Spinal cord (tissue), 9 donors: ENCODE measurements at regions not wholly inside any gene's neighbourhood (a gene's known extent, or its start where the extent isn't known, plus 50 kb on each side); places are given as distances from the start of the nearest gene placed in this dataset.

Source experiments
- DNase-seq, 6 donors: peaks; one replicate each; pipeline versions ENCODE4 v3.0.0 to v3.0.0-alpha.2; 2013 to 2015; ENCODE audit warnings: low spot score in 6 of 6, low read depth in 4 of 6
- H3K27ac ChIP-seq: one replicate; pipeline ENCODE4 v1.5.1; 2013; ENCODE audit warnings: low read depth, low read length, control low read depth
- H3K27me3 ChIP-seq: one replicate; pipeline ENCODE4 v1.6.1; 2013; ENCODE audit warnings: low read length; ENCODE audit not compliant: control insufficient read depth, insufficient read depth
- H3K36me3 ChIP-seq: one replicate; pipeline ENCODE4 v1.6.1; 2013; ENCODE audit warnings: low read length; ENCODE audit not compliant: control insufficient read depth, insufficient read depth
- H3K4me1 ChIP-seq: one replicate; pipeline ENCODE4 v1.6.1; 2013; ENCODE audit warnings: low read length; ENCODE audit not compliant: control insufficient read depth, insufficient read depth
- H3K4me3 ChIP-seq: one replicate; pipeline ENCODE4 v1.5.1; 2013; ENCODE audit warnings: low read depth, low read length, control low read depth
- H3K9me3 ChIP-seq: one replicate; pipeline ENCODE4 v1.6.1; 2013; ENCODE audit warnings: low read length; ENCODE audit not compliant: control insufficient read depth, insufficient read depth
- WGBS: methylation state at CpG from one replicate; pipeline ENCODE4 v1.1.5; 2013; ENCODE audit warnings: missing lambda C conversion rate; ENCODE audit not compliant: insufficient coverage; 5-methylcytosine and 5-hydroxymethylcytosine counted together
- donor health status: healthy.

DNA sequence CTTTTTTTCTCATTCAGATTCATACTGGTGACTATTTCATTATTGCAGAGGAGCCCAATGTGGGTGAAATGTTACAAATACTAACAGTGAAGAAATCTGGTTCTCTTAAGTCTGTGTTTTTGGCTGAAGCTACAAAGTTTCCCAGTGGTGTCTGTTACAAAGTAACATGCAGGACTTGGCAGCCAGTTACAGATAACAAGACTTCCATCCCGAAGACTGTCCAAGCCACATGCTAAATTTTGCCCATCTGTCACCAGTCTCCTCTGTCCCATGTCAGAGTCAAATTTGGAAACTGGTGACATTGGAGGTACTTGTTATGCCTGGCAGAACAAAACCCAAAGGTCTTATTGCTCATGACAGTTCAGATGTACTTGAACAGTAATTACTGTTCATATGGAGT is 269.2 kb upstream of the GOLIM4 start:
- no peaks in the 10 kb centered on the region for H3K9me3 ChIP-seq
- no peak overlapping the region for H3K27ac ChIP-seq
- WGBS, result no CpG with 5 or more reads among the region's 1 CpG
- no peaks in the 10 kb centered on the region for H3K4me1 ChIP-seq
- DNase-seq, result peak in 1 of 6 donors; percentile 63
- H3K4me3 ChIP-seq, result no peak overlapping the region
- H3K27me3 ChIP-seq, result no peaks in the 10 kb centered on the region
- no peaks in the 10 kb centered on the region for H3K36me3 ChIP-seq

DNA sequence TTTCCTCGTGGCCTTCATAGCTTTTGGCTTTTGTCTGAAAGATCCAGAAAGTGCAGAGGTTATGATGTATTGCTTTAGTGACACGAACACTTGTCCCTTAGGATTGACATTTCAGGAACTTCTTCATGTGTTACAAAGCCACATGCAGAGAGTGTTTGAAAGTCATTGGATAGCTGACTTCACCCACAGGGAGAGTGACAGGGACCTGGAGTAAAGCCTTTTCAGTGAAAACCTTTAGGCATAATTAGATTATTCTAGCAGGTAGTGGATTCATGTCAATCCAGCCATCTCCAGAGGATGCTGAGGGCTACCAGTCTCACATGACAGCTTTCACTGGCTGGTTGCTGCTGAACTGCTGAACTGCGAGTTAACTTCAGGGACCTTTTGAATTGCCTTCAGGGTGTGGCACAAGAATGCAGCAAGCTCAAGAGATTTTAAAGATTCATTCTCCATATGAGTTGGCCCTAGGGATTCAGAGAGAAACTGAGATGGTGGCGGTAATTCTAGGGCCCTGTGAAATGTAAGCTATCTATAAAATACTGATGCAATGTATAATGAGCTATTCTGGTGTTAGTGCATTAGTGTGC is 267.0 kb upstream of the GOLIM4 start:
- Histone ChIP-seq H3K27ac (no peak overlapping the region), H3K27me3 (no peaks in the 10 kb centered on the region), H3K9me3 (no peaks in the 10 kb centered on the region), H3K36me3 (no peaks in the 10 kb centered on the region), H3K4me1 (no peaks in the 10 kb centered on the region), H3K4me3 (no peak overlapping the region)
- DNase-seq, result peak in 1 of 6 donors; percentile 8
- WGBS, result 88% methylated on average over 2 of the region's 4 CpGs

DNA sequence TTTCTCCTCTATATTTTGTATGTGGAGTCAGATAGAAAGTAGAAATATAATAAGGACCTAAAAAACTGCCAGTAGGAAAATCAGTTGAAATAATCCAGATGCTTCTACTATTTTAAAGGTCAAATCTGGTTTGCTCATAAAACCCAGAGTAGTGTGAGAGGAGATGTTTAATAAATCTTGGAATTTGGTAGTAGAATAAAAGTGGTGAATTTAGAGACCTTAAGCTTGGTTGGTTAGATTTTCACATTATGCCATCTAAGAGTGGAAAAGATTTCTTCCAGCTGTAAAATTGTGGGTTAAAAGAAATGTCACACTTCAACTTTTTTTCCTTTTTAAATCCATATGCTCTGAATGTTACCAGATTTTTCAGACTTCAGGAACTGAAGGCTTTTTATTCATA is 266.4 kb upstream of the GOLIM4 start:
- H3K27me3 ChIP-seq, result no peaks in the 10 kb centered on the region
- H3K4me3 ChIP-seq, result no peak overlapping the region
- no peak for DNase-seq
- H3K36me3 ChIP-seq, result no peaks in the 10 kb centered on the region
- H3K9me3 ChIP-seq, result no peaks in the 10 kb centered on the region
- no peaks in the 10 kb centered on the region for H3K4me1 ChIP-seq
- H3K27ac ChIP-seq, result no peak overlapping the region

DNA sequence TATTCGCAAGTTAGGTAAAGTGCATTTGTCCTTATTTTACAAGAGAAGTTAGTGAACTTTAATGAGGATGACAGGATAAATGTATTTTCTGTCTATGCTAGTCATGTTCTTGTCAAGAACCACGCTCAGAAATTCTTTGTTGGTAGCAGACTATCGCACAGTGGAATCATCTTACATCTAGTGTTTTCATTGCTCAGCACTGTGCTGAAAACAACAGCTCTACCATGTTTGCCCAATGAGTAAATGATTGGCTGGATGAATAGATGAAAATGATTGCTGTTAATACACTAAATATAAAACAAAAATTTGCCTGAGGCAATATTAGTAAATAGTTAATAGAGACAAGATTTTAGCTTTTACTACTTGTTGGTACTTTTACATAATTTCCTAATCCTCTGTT is 265.3 kb upstream of the GOLIM4 start:
- Histone ChIP-seq H3K4me1 (no peaks in the 10 kb centered on the region), H3K27ac (no peak overlapping the region), H3K27me3 (no peaks in the 10 kb centered on the region), H3K36me3 (no peaks in the 10 kb centered on the region), H3K4me3 (no peak overlapping the region), H3K9me3 (no peaks in the 10 kb centered on the region)
- DNase-seq, result no peak
- 100% methylated on average over 1 of the region's 3 CpGs for WGBS

DNA sequence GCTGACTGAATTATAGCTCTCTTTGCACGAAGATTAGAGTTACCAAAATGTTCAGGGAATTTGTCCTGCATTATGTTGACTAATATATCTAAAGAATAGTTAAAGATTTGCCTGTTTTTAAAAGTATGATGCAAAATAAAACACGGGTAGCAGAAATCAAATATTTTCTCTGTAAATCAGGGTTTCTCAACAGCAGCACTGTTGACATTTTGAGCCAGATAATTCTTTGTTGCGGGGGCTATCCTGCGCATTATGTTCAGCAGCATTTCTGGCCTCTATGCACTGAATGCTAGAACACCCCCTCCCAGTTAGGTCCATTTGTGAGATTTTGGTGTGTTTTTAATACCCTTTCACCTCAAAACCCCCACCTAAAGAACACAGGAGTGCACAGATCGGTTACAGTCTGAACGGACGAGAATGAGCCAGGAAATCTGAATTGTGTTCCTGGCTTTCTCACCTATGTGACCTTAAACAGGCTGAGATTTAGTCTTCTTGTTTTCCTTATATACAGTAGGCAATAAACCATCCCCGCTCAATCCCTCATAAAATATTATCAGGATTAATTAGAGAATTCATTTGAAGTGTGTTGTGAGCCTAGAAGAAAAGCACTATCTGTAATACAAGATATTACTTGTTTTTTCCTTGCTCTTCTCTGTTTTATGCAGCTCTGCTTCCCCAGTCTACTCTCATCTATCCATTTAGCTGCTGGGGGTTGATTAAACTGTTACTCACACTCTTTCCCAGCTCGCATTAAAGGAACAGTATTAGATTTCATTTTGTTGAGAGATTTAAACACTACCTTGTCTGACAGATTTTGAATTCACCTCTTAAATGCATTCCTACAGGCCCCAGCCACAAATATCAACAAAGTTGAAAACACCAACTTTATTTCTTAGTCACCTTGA is 247.5 kb upstream of the GOLIM4 start:
- H3K27me3 ChIP-seq, result no peaks in the 10 kb centered on the region
- H3K36me3 ChIP-seq, result no peaks in the 10 kb centered on the region
- no peak overlapping the region for H3K4me3 ChIP-seq
- 33% methylated on average over 1 of the region's 9 CpGs for WGBS
- peak in 1 of 6 donors; percentile 86 for DNase-seq
- no peaks in the 10 kb centered on the region for H3K9me3 ChIP-seq
- H3K4me1 ChIP-seq, result no peaks in the 10 kb centered on the region
- no peak overlapping the region for H3K27ac ChIP-seq

- DNase-seq, result peak in 1 of 6 donors; percentile 69
- Histone ChIP-seq H3K4me3 (no peak overlapping the region), H3K9me3 (no peaks in the 10 kb centered on the region), H3K27me3 (no peaks in the 10 kb centered on the region), H3K36me3 (no peaks in the 10 kb centered on the region), H3K4me1 (no peaks in the 10 kb centered on the region), H3K27ac (no peak overlapping the region)
- 17% methylated on average over 1 of the region's 2 CpGs for WGBS
Observed at GRCh38 chr3:168341956-168342936, 246.5 kb upstream of the GOLIM4 start.

DNA sequence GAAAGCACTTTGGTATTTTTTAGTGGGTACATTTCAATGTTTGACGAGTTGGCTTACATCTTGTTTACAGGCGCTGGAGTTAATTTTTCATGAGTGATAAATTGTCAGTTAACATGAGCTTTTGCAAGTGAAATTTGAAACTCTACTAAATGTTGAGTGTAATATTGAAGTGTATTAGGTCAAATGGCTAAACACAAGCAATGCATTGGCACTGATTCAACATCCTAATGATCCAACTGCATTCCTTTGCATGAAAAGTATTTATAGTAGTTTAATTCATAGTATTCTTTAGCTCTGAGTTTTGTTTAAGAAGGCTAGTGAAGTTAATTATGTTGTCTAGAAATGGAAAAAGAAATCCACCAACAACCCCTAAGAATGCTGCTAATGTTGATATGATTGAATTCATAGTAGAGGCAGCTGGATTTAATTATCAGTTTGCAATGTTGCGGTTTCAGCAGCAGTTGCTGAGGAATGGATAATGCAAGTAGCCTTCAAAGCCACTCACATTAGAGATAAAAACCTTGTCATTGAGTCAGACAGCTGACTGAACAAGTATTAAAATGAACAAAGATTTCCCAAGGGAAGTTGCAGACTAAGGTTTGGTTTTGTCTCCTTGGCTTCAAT is 245.6 kb upstream of the GOLIM4 start:
- Histone ChIP-seq H3K36me3 (no peaks in the 10 kb centered on the region), H3K9me3 (no peaks in the 10 kb centered on the region), H3K4me1 (no peaks in the 10 kb centered on the region), H3K4me3 (no peak overlapping the region), H3K27ac (no peak overlapping the region), H3K27me3 (no peaks in the 10 kb centered on the region)
- peak in 2 of 6 donors; percentile 25 to 57 for DNase-seq
- WGBS, result 78% methylated on average over 2 of the region's 3 CpGs

DNA sequence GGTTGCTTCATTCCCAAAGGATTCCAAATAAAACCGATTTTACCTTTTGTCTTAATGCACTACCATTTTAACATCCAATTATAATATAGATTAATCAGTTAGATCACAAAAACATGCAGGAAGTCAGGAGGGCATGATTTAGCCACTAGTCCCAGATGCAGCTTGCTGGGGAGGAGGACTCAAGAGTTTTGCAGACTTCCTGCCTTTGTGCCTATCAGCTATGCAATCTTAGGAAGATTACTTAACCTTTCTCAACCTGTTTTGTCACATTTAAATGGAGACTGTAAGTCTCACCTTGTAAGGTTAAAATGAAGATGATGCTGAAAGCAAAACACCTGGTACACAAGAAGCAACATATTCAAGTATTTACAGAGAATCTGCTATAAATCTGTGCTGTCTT is 242.4 kb upstream of the GOLIM4 start:
- no peaks in the 10 kb centered on the region for H3K36me3 ChIP-seq
- H3K4me1 ChIP-seq, result no peaks in the 10 kb centered on the region
- no CpG with 5 or more reads among the region's 1 CpG for WGBS
- no peaks in the 10 kb centered on the region for H3K27me3 ChIP-seq
- no peak overlapping the region for H3K4me3 ChIP-seq
- DNase-seq, result no peak
- H3K27ac ChIP-seq, result no peak overlapping the region
- no peaks in the 10 kb centered on the region for H3K9me3 ChIP-seq

- Histone ChIP-seq H3K4me3 (no peak overlapping the region), H3K27me3 (no peaks in the 10 kb centered on the region), H3K36me3 (no peaks in the 10 kb centered on the region), H3K27ac (no peak overlapping the region), H3K9me3 (no peaks in the 10 kb centered on the region), H3K4me1 (no peaks in the 10 kb centered on the region)
- no peak for DNase-seq
- no CpG with 5 or more reads among the region's 3 CpGs for WGBS
Observed at GRCh38 chr3:168336276-168336675, 240.6 kb upstream of the GOLIM4 start.
